ENCODE measurements at regions not wholly inside any gene's neighbourhood (a gene's known extent, or its start where the extent isn't known, plus 50 kb on each side); places are given as distances from the start of the nearest gene placed in this dataset.

- no peak for DNase-seq (ENCODE audit: low read depth, low spot score)
- ATAC-seq, result no peak
- CTCF ChIA-PET, result no interaction called here
- H3K27me3 ChIP-seq (ENCODE audit: control insufficient read depth, insufficient read depth, low read length), result no peaks in the 10 kb centered on the region
- H3K36me3 ChIP-seq (ENCODE audit: control insufficient read depth, insufficient read depth, low read length), result no peaks in the 10 kb centered on the region
- no peak overlapping the region for H3K4me3 ChIP-seq (ENCODE audit: low read depth in 2 of 2, low read length in 2 of 2)
- in situ Hi-C loops (cut with HindIII; ENCODE audit: low pct_unique_long_range_greater_than_20kb, low sequenced_read_pairs) (no loop called here), intact Hi-C loops (cut with micrococcal nuclease; ENCODE audit: unreplicated experiment) (no loop called here)
- TF ChIP-seq POLR2AphosphoS5 (IDR thresholded peaks at IDR 0.05; ENCODE audit: low read depth, low read length), result no peak
- no peak for TF ChIP-seq CTCF (IDR thresholded peaks at IDR 0.05)
- no peak for TF ChIP-seq TCF7L2 (IDR thresholded peaks at IDR 0.05; ENCODE audit: low read depth, low read length)
- no peak for TF ChIP-seq REST (IDR thresholded peaks at IDR 0.05; ENCODE audit: insufficient read depth in 1 of 2, low read depth in 2 of 2, low read length in 1 of 2)
- TF ChIP-seq SIN3A (IDR thresholded peaks at IDR 0.05; ENCODE audit: borderline replicate concordance, insufficient read depth, low read depth, low read length), result no peak
- POLR2A ChIA-PET, result no interaction called here
- no peak overlapping the region for H3K27ac ChIP-seq (ENCODE audit: low read length)
- BruUV-seq (replicated peaks), result no TSS peak
- H3K4me1 ChIP-seq (ENCODE audit: control insufficient read depth, insufficient read depth, low read length), result no peaks in the 10 kb centered on the region
- H3K9me3 ChIP-seq (ENCODE audit: control insufficient read depth, insufficient read depth, low read depth, low read length), result no peaks in the 10 kb centered on the region
These were observed 198.3 kb downstream of the CYYR1 start for GRCh38 chr21:26374817-26375216.

GRCh38 chr21:26368591-26369320, 198.2 kb upstream of the APP start:
- CTCF ChIA-PET, result no interaction called here
- H3K27ac ChIP-seq (ENCODE audit: low read length), result no peak overlapping the region
- in situ Hi-C loops (cut with HindIII; ENCODE audit: low pct_unique_long_range_greater_than_20kb, low sequenced_read_pairs) (no loop called here), intact Hi-C loops (cut with micrococcal nuclease; ENCODE audit: unreplicated experiment) (no loop called here)
- no peaks in the 10 kb centered on the region for H3K27me3 ChIP-seq (ENCODE audit: control insufficient read depth, insufficient read depth, low read length)
- TF ChIP-seq TCF7L2 (IDR thresholded peaks at IDR 0.05; ENCODE audit: low read depth, low read length) (no peak), REST (IDR thresholded peaks at IDR 0.05; ENCODE audit: insufficient read depth in 1 of 2, low read depth in 2 of 2, low read length in 1 of 2) (no peak), SIN3A (IDR thresholded peaks at IDR 0.05; ENCODE audit: borderline replicate concordance, insufficient read depth, low read depth, low read length) (no peak), POLR2AphosphoS5 (IDR thresholded peaks at IDR 0.05; ENCODE audit: low read depth, low read length) (no peak), CTCF (IDR thresholded peaks at IDR 0.05) (no peak)
- DNase-seq (ENCODE audit: low read depth, low spot score) (no peak), ATAC-seq (no peak)
- no peaks in the 10 kb centered on the region; the same call in 1 of the 2 replicates for H3K36me3 ChIP-seq (ENCODE audit: control insufficient read depth, insufficient read depth, low read length)
- POLR2A ChIA-PET, result no interaction called here
- no peaks in the 10 kb centered on the region for H3K9me3 ChIP-seq (ENCODE audit: control insufficient read depth, insufficient read depth, low read depth, low read length)
- no peaks in the 10 kb centered on the region for H3K4me1 ChIP-seq (ENCODE audit: control insufficient read depth, insufficient read depth, low read length)
- BruUV-seq (replicated peaks), result no TSS peak
- no peak overlapping the region for H3K4me3 ChIP-seq (ENCODE audit: low read depth in 2 of 2, low read length in 2 of 2)

All from Panc1 (cell line).